OCI-LY1 (cell line): ENCODE measurements at regions not wholly inside any gene's neighbourhood (a gene's known extent, or its start where the extent isn't known, plus 50 kb on each side); places are given as distances from the start of the nearest gene placed in this dataset.

Source experiments
- H2AFZ ChIP-seq: fragments of 200-600 bp; sonication (generic), shearing (Covaris generic); 2 replicates; pipeline ENCODE4 v1.6.0; 2014; ENCODE audit warnings: antibody characterized with exemption, mild to moderate bottlenecking, low read length
- H3F3A ChIP-seq: fragments of 200-600 bp; sonication (generic), shearing (Covaris generic); 2 replicates; pipeline ENCODE4 v1.6.0; 2014; ENCODE audit warnings: mild to moderate bottlenecking, antibody characterized with exemption, low read length, moderate library complexity; ENCODE audit not compliant: insufficient read depth
- H3K27ac ChIP-seq: fragments of 200-600 bp; sonication (generic); 2 replicates; pipeline ENCODE4 v1.5.1; 2014; ENCODE audit warnings: low read length, mixed run types, mild to moderate bottlenecking, low read depth; ENCODE audit not compliant: poor library complexity, severe bottlenecking
- H3K27me3 ChIP-seq: fragments of 200-600 bp; sonication (generic); 2 replicates; pipeline ENCODE4 v1.6.0; 2014; ENCODE audit warnings: antibody characterized with exemption, mild to moderate bottlenecking, low read length, moderate library complexity; ENCODE audit not compliant: insufficient read depth
- H3K36me3 ChIP-seq: fragments of 200-600 bp; sonication (generic); 2 replicates; pipeline ENCODE4 v1.6.1; 2014; ENCODE audit warnings: mild to moderate bottlenecking, antibody characterized with exemption, low read length, moderate library complexity, mixed read lengths; ENCODE audit not compliant: insufficient read depth
- H3K4me1 ChIP-seq: fragments of 200-600 bp; sonication (generic); 2 replicates; pipeline ENCODE4 v1.5.1; 2014; ENCODE audit warnings: mild to moderate bottlenecking, low read length, moderate library complexity; ENCODE audit not compliant: insufficient read depth, severe bottlenecking
- H3K4me2 ChIP-seq: fragments of 200-600 bp; sonication (generic), shearing (Covaris generic); 2 replicates; pipeline ENCODE4 v1.6.1; 2014; ENCODE audit warnings: low read length
- H3K4me3 ChIP-seq: fragments of 200-600 bp; sonication (generic); 2 replicates; pipeline ENCODE4 v1.5.1; 2014; ENCODE audit warnings: low read length, low read depth, mild to moderate bottlenecking, mixed read lengths; ENCODE audit not compliant: poor library complexity, severe bottlenecking
- H3K79me2 ChIP-seq: fragments of 200-600 bp; shearing (Covaris generic); 2 replicates; pipeline ENCODE4 v1.6.1; 2016; ENCODE audit warnings: mixed run types, low read length, mixed read lengths; ENCODE audit not compliant: insufficient read depth
- H3K9ac ChIP-seq: fragments of 200-600 bp; sonication (generic), shearing (Covaris generic); 2 replicates; pipeline ENCODE4 v1.6.1; 2014; ENCODE audit warnings: mild to moderate bottlenecking, low read length, mixed read lengths
- H3K9me2 ChIP-seq: fragments of 200-600 bp; sonication (generic), shearing (Covaris generic); 2 replicates; pipeline ENCODE4 v1.6.1; 2014; ENCODE audit warnings: low read depth, mild to moderate bottlenecking, low read length, mixed read lengths
- H3K9me3 ChIP-seq: fragments of 200-600 bp; shearing (Covaris generic); 2 replicates; pipeline ENCODE4 v1.6.1; 2014; ENCODE audit warnings: low read length, mixed read lengths
- H4K20me1 ChIP-seq: fragments of 200-600 bp; sonication (generic), shearing (Covaris generic); 2 replicates; pipeline ENCODE4 v1.6.0; 2016; ENCODE audit warnings: mild to moderate bottlenecking, low read length; ENCODE audit not compliant: insufficient read depth
- EZH2 ChIP-seq: fragments of 200-600 bp; sonication (generic), shearing (Covaris generic); IDR thresholded peaks from 2 replicates; pipeline ENCODE4 v1.8.0; 2017; ENCODE audit warnings: borderline replicate concordance, mixed run types, mild to moderate bottlenecking, antibody characterized with exemption, low read length, moderate library complexity, mixed read lengths
- TF ChIP-seq, protein P1 (sequence below): fragments of 200-600 bp; sonication (generic), shearing (Covaris generic); IDR thresholded peaks from 2 replicates; pipeline ENCODE4 v1.5.1; 2017; ENCODE audit warnings: mild to moderate bottlenecking, antibody characterized with exemption, low read length, moderate library complexity, mixed read lengths

DNA sequence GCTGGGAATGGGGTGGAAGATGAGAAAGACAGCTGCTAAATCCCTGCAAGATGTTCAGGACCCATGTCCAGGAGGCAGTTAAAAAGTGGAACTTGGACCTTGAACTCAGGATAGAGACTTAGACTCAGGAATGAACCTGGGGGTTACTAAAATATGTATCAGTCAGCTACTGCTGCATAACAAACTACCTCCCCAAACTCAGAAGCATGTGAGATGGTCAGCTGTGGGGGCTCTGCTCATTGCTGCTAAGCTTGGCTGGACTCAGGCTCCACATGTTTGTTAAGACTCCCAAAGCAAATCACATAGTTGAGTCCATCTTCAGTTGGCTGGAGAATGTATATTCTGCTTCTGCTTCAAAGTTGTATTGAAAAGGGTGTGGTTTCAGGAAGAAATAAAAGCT is 61.4 kb upstream of the COPS8 start:
- H4K20me1 ChIP-seq, result no peaks in the 10 kb centered on the region
- H3K4me2 ChIP-seq, result no peak overlapping the region
- H3F3A ChIP-seq, result no peaks in the 10 kb centered on the region
- TF ChIP-seq, protein P1, sequence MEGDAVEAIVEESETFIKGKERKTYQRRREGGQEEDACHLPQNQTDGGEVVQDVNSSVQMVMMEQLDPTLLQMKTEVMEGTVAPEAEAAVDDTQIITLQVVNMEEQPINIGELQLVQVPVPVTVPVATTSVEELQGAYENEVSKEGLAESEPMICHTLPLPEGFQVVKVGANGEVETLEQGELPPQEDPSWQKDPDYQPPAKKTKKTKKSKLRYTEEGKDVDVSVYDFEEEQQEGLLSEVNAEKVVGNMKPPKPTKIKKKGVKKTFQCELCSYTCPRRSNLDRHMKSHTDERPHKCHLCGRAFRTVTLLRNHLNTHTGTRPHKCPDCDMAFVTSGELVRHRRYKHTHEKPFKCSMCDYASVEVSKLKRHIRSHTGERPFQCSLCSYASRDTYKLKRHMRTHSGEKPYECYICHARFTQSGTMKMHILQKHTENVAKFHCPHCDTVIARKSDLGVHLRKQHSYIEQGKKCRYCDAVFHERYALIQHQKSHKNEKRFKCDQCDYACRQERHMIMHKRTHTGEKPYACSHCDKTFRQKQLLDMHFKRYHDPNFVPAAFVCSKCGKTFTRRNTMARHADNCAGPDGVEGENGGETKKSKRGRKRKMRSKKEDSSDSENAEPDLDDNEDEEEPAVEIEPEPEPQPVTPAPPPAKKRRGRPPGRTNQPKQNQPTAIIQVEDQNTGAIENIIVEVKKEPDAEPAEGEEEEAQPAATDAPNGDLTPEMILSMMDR, result no peak
- no peaks in the 10 kb centered on the region for H3K36me3 ChIP-seq
- H3K9me3 ChIP-seq, result no peaks in the 10 kb centered on the region
- H3K4me3 ChIP-seq, result no peak overlapping the region
- no peaks in the 10 kb centered on the region for H3K9me2 ChIP-seq
- H3K27ac ChIP-seq, result no peak overlapping the region
- peaks cover 10% of the 10 kb centered on the region for H3K27me3 ChIP-seq
- no peaks in the 10 kb centered on the region for H3K79me2 ChIP-seq
- H2AFZ ChIP-seq, result no peak overlapping the region
- H3K9ac ChIP-seq, result no peak overlapping the region
- H3K4me1 ChIP-seq, result peaks cover 11% of the 10 kb centered on the region

DNA sequence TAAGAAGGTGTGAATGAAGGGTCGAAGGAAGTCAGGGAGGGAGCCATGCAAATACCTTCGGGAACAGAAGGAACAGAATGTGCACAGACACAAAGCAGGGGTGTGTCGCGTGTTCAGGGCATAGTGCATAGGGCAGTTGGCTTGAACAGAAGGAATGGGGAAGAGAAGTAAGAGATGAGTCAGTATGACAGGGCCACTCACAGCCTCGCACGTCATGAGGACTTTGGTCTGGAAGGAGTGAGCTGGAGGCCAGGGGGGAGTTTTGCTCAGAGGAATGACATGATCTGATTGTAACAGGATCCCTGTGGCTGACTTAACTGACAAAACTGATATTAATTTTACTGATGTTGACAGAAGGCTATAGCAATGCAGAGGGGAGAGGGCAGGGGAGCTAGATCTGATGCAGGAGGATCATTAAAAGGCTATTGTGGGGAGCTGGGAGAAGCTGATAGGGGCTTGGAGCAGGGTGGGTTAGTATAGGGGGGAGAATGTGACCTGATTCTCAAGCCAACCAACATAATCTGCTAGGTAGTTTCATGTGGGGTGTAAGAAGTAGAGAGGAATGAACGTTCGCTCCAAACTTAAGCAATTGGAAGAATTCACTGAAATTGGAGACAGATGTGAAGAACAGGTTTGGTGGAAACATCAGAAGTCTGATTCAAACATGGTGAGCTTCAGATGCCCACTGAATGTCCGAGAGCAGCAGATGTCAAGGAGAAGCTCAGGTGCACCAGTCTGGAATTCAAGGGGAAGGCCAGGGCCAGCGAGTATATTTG is 60.4 kb upstream of the COPS8 start:
- no peak overlapping the region for H3K27ac ChIP-seq
- H3K4me2 ChIP-seq, result no peak overlapping the region
- H3K4me1 ChIP-seq, result peaks cover 5% of the 10 kb centered on the region
- no peak for TF ChIP-seq EZH2
- TF ChIP-seq, protein P1, result no peak
- no peaks in the 10 kb centered on the region for H3K9me3 ChIP-seq
- H4K20me1 ChIP-seq, result no peaks in the 10 kb centered on the region
- H2AFZ ChIP-seq, result no peak overlapping the region
- no peaks in the 10 kb centered on the region for H3K79me2 ChIP-seq
- no peak overlapping the region for H3K4me3 ChIP-seq
- no peak overlapping the region for H3K9ac ChIP-seq
- H3K27me3 ChIP-seq, result peaks cover 10% of the 10 kb centered on the region
- H3F3A ChIP-seq, result no peaks in the 10 kb centered on the region
- H3K36me3 ChIP-seq, result no peaks in the 10 kb centered on the region
- H3K9me2 ChIP-seq, result no peaks in the 10 kb centered on the region

DNA sequence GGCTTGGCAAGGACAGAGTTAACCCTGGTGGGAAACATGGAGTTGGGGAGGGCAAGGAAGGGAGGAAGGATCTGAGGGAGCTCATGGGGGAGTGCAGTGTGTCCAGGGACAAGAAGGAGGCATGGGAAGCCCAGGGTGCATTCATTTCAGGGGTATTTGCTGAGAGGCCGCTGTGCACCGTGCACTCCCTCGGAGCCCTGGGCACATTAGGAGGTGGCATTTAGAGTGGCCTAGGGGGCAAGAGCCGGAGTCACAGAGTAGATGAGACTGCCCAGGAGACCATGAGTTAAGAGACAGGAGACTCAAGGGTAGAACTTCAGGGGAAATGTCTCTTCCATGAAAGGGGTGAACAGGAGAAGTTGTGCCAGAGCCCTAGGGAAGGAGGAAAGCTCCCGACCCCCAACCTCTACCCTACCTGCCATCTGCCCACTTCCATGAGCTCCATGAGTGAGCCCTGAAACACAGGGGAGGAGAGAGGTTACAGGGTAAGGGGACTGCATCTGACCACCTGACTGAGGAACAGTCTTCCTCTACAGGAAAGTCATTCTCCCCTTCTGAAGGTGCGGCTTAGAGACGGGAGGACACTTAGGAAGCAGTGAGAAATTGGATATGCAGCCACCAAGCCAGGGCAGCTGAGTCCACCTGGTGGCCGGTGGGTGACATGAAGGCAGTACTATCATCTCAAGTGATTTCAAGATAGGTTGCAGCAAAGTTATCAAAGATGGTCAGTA is 58.5 kb upstream of the COPS8 start:
- no peaks in the 10 kb centered on the region for H3F3A ChIP-seq
- H3K4me2 ChIP-seq, result no peak overlapping the region
- no peaks in the 10 kb centered on the region for H3K79me2 ChIP-seq
- H2AFZ ChIP-seq, result no peak overlapping the region
- no peak overlapping the region for H3K4me3 ChIP-seq
- no peaks in the 10 kb centered on the region; the same call in 1 of the 2 replicates for H3K36me3 ChIP-seq
- H3K9me2 ChIP-seq, result no peaks in the 10 kb centered on the region
- H3K4me1 ChIP-seq, result no peaks in the 10 kb centered on the region
- TF ChIP-seq, protein P1, result peak; percentile 71
- no peak for TF ChIP-seq EZH2
- no peak overlapping the region for H3K27ac ChIP-seq
- H3K27me3 ChIP-seq, result peaks cover 10% of the 10 kb centered on the region
- no peaks in the 10 kb centered on the region for H3K9me3 ChIP-seq
- H3K9ac ChIP-seq, result no peak overlapping the region
- no peaks in the 10 kb centered on the region for H4K20me1 ChIP-seq
